22Rv1 (cell line): ENCODE measurements at regions not wholly inside any gene's neighbourhood (a gene's known extent, or its start where the extent isn't known, plus 50 kb on each side); places are given as distances from the start of the nearest gene placed in this dataset.

Experiments
- CTCF ChIP-seq: fragments of 450-650 bp; IDR thresholded peaks from 2 replicates; pipeline ENCODE4 v1.5.1; 2017; ENCODE audit warnings: mild to moderate bottlenecking
- ZFX ChIP-seq: fragments of 450-650 bp; IDR thresholded peaks from 2 replicates; pipeline ENCODE4 v1.6.1; 2017; ENCODE audit warnings: antibody characterized with exemption, borderline replicate concordance

- TF ChIP-seq CTCF (no peak), ZFX (no peak)
Observed at GRCh38 chr16:64250866-64251265, 871.0 kb downstream of the CDH11 start.
